ENCODE measurements at regions not wholly inside any gene's neighbourhood (a gene's known extent, or its start where the extent isn't known, plus 50 kb on each side); places are given as distances from the start of the nearest gene placed in this dataset.

GRCh38 chr2:858646-859045, 92.0 kb upstream of the SNTG2 start:
- no peak for DNase-seq

- DNase-seq: no peak
Observed at GRCh38 chr2:857937-858336, 92.7 kb upstream of the SNTG2 start.

- DNase-seq: no peak
Observed at GRCh38 chr2:857081-857480, 93.6 kb upstream of the SNTG2 start.

- DNase-seq: no peak
Observed at GRCh38 chr2:856456-856855, 94.2 kb upstream of the SNTG2 start.

GRCh38 chr2:856041-856440, 94.6 kb upstream of the SNTG2 start:
- no peak for DNase-seq

GRCh38 chr2:855177-855576, 95.5 kb upstream of the SNTG2 start:
- no peak for DNase-seq

GRCh38 chr2:854460-854859, 96.2 kb upstream of the SNTG2 start:
- no peak for DNase-seq

- DNase-seq: no peak
Observed at GRCh38 chr2:853203-853870, 97.3 kb upstream of the SNTG2 start.

GRCh38 chr2:852168-852567, 98.5 kb upstream of the SNTG2 start:
- DNase-seq: no peak

GRCh38 chr2:851680-852079, 99.0 kb upstream of the SNTG2 start:
- DNase-seq: no peak

GRCh38 chr2:851078-851477, 99.6 kb upstream of the SNTG2 start:
- no peak for DNase-seq

- no peak for DNase-seq
Observed at GRCh38 chr2:850429-850828, 100.2 kb upstream of the SNTG2 start.

- no peak for DNase-seq
Observed at GRCh38 chr2:848099-848498, 102.5 kb upstream of the SNTG2 start.

- DNase-seq: no peak
Observed at GRCh38 chr2:847669-848068, 103.0 kb upstream of the SNTG2 start.

- no peak for DNase-seq
Observed at GRCh38 chr2:844715-845114, 105.9 kb upstream of the SNTG2 start.

- no peak for DNase-seq
Observed at GRCh38 chr2:842151-842803, 108.4 kb upstream of the SNTG2 start.

- DNase-seq: no peak
Observed at GRCh38 chr2:841036-841435, 109.6 kb upstream of the SNTG2 start.

- DNase-seq: no peak
Observed at GRCh38 chr2:834233-834632, 116.4 kb upstream of the SNTG2 start.

GRCh38 chr2:833180-833579, 117.5 kb upstream of the SNTG2 start:
- DNase-seq: no peak

GRCh38 chr2:832635-833034, 118.0 kb upstream of the SNTG2 start:
- DNase-seq: no peak

- DNase-seq: no peak
Observed at GRCh38 chr2:831622-832021, 119.0 kb upstream of the SNTG2 start.

- no peak for DNase-seq
Observed at GRCh38 chr2:831225-831536, 119.5 kb upstream of the SNTG2 start.

- no peak for DNase-seq
Observed at GRCh38 chr2:830419-831224, 120.0 kb upstream of the SNTG2 start.

GRCh38 chr2:829047-829446, 121.6 kb upstream of the SNTG2 start:
- DNase-seq: no peak
